Ovary (tissue), 7 donors: ENCODE measurements at regions not wholly inside any gene's neighbourhood (a gene's known extent, or its start where the extent isn't known, plus 50 kb on each side); places are given as distances from the start of the nearest gene placed in this dataset.

ENCODE experiments used
- DNase-seq, 5 donors: peaks; one replicate each; pipeline ENCODE4 v3.0.0-alpha.2; 2019 to 2020
- H3K27ac ChIP-seq, 2 donors: fragments of 200-600 bp; one replicate each; pipeline versions ENCODE4 v1.5.1 to v1.8.0; 2019 to 2022
- H3K27me3 ChIP-seq: fragments of 200-600 bp; one replicate; pipeline ENCODE4 v1.8.0; 2022
- H3K36me3 ChIP-seq: fragments of 200-600 bp; sonication (generic); one replicate; pipeline ENCODE4 v1.5.1; 2019
- H3K4me1 ChIP-seq: one replicate; pipeline ENCODE4 v1.8.1; 2013; ENCODE audit warnings: mild to moderate bottlenecking, moderate library complexity; ENCODE audit not compliant: insufficient read depth
- H3K4me3 ChIP-seq: fragments of 200-600 bp; sonication (generic); one replicate; pipeline ENCODE4 v1.5.1; 2017
- H3K9me3 ChIP-seq, 2 donors: fragments of 200-600 bp in 1 of 2; sonication (generic) in 1 of 2; one replicate each; pipeline versions ENCODE4 v1.5.1 to v1.8.1; 2013 to 2019; ENCODE audit warnings: mild to moderate bottlenecking in 1 of 2, moderate library complexity in 1 of 2
- EP300 ChIP-seq: sonication (generic); formaldehyde crosslinking; IDR thresholded peaks from one replicate; pipeline ENCODE4 v1.6.1; 2017; ENCODE audit warnings: antibody characterized with exemption
- POLR2A ChIP-seq: fragments of 450-650 bp; IDR thresholded peaks from one replicate; pipeline ENCODE4 v1.6.1; 2017; ENCODE audit warnings: antibody characterized with exemption, mild to moderate bottlenecking, moderate library complexity
- WGBS, 3 donors: extraction: QIAGEN DNeasy Blood & Tissue Kit in 1 of 3; methylation state at CpG; one replicate each; pipeline versions ENCODE4 v1.1.5 to v1.1.7; 2013 to 2017; 5-methylcytosine and 5-hydroxymethylcytosine counted together
- intact Hi-C, 4 donors: fragments of 100-400 bp; cut with DNase I; formaldehyde crosslinking; loops; one replicate each; pipeline versions ENCODE4 v1.11.0 to v1.15.1; 2022 to 2023
- TF ChIP-seq, protein P1 (sequence below), 3 donors: fragments of 450-650 bp in 2 of 3; fragments of 200-600 bp in 1 of 3; IDR thresholded peaks; one replicate each; pipeline versions ENCODE4 v1.5.1 to v1.8.0; 2016 to 2022; ENCODE audit warnings: antibody characterized with exemption in 3 of 3, mild to moderate bottlenecking in 1 of 3
- donor health status: DM: no; HTN: no; CAD: no; lungs with moderate emphysema.
- donor health status: DM: no; HTN: no; CAD: no.
- donor health status: Bipolar disorder and iron deficiency.
- donor health status: DM: no; HTN: no; CAD: no.
- donor health status: DM: yes; HTN: yes; CAD: no.

- TF ChIP-seq EP300 (no peak), POLR2A (no peak)
- TF ChIP-seq, protein P1, sequence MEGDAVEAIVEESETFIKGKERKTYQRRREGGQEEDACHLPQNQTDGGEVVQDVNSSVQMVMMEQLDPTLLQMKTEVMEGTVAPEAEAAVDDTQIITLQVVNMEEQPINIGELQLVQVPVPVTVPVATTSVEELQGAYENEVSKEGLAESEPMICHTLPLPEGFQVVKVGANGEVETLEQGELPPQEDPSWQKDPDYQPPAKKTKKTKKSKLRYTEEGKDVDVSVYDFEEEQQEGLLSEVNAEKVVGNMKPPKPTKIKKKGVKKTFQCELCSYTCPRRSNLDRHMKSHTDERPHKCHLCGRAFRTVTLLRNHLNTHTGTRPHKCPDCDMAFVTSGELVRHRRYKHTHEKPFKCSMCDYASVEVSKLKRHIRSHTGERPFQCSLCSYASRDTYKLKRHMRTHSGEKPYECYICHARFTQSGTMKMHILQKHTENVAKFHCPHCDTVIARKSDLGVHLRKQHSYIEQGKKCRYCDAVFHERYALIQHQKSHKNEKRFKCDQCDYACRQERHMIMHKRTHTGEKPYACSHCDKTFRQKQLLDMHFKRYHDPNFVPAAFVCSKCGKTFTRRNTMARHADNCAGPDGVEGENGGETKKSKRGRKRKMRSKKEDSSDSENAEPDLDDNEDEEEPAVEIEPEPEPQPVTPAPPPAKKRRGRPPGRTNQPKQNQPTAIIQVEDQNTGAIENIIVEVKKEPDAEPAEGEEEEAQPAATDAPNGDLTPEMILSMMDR (IDR thresholded peaks at IDR 0.05): no peak
These were observed 301.2 kb downstream of the DTWD2 start for GRCh38 chr5:118687100-118687499.

DNA sequence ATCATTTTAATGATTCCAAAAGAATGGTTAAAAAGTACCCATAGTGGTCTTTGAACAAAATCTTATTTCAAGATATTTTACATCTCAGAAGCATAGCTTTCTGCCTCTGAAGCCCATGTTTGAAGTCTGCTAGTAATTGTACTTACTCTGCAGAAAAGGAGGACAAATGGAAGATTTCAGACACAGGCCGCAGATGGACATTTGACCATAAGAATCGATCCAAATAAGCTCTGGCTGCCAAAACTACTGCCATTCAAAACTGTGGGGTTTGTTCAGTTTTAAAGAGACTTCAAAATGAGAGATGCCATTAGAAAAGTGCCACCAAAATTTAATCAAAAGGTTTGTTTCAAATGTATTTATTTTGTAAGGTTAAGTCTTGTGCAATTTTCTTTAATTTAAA lies 306.7 kb downstream of the DTWD2 start:
- intact Hi-C loops: no loop called here

More at GRCh38 chr5:118687100-118687499, 301.2 kb downstream of the DTWD2 start:
- H3K4me3 ChIP-seq: no peak overlapping the region
- DNase-seq: no peak
- intact Hi-C loops: no loop called here
- H3K27ac ChIP-seq: no peak overlapping the region
- no peaks in the 10 kb centered on the region for H3K36me3 ChIP-seq
- H3K27me3 ChIP-seq: no peaks in the 10 kb centered on the region
- WGBS, 3 donors: 88 to 98% (median 97%) methylated on average over 1 of the region's 1 CpG
- no peaks in the 10 kb centered on the region for H3K4me1 ChIP-seq
- H3K9me3 ChIP-seq: no peaks in the 10 kb centered on the region

GRCh38 chr5:118679264-118679940 lies 308.9 kb downstream of the DTWD2 start:
- Histone ChIP-seq H3K36me3 (no peaks in the 10 kb centered on the region), H3K27ac (no peak overlapping the region), H3K4me3 (no peak overlapping the region), H3K4me1 (no peaks in the 10 kb centered on the region), H3K9me3 (no peaks in the 10 kb centered on the region), H3K27me3 (no peaks in the 10 kb centered on the region)
- DNase-seq: no peak
- TF ChIP-seq EP300 (no peak), POLR2A (no peak)
- TF ChIP-seq, protein P1 (IDR thresholded peaks at IDR 0.05): no peak
- WGBS, 3 donors: 9 to 17% (median 12%) methylated on average over 6 of the region's 6 CpGs
- intact Hi-C loops: no loop called here

More for the DNA sequence above, 306.7 kb downstream of the DTWD2 start:
- DNase-seq: no peak
- Histone ChIP-seq H3K4me1 (no peaks in the 10 kb centered on the region), H3K27me3 (no peaks in the 10 kb centered on the region), H3K36me3 (no peaks in the 10 kb centered on the region), H3K9me3 (no peaks in the 10 kb centered on the region), H3K4me3 (no peak overlapping the region), H3K27ac (no peak overlapping the region)
- 72 to 78% (median 76%) methylated on average over 2 of the region's 2 CpGs for WGBS, 3 donors
- no peak for TF ChIP-seq EP300
- TF ChIP-seq POLR2A: no peak
- TF ChIP-seq, protein P1 (IDR thresholded peaks at IDR 0.05): no peak

DNA sequence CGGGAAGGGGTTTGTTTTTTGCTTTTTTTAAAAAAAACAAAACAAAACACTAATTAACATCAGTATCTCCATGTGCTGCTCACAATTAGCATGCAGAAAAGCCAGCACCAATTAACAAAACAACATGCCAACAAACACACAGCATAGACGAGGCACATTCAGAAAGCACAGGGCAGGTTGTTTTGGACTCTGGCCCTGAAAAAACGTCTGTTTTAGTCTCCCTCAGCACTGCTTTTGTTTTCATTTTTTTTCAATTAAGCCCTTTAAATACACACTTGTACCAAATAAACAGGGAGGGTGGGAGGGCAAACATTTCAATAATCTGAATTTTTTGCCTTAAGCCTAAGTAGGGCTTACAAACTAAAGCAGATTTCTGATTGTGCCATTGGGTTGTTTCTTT lies 309.6 kb downstream of the DTWD2 start:
- intact Hi-C loops: no loop called here
- Histone ChIP-seq H3K27ac (no peak overlapping the region), H3K27me3 (no peaks in the 10 kb centered on the region), H3K4me3 (no peak overlapping the region), H3K36me3 (no peaks in the 10 kb centered on the region), H3K4me1 (no peaks in the 10 kb centered on the region), H3K9me3 (no peaks in the 10 kb centered on the region)
- TF ChIP-seq, protein P1 (IDR thresholded peaks at IDR 0.05): no peak
- DNase-seq: no peak
- 14 to 15% (median 14%) methylated on average over 3 of the region's 3 CpGs for WGBS, 3 donors
